AG10803 (cell line): ENCODE measurements at regions not wholly inside any gene's neighbourhood (a gene's known extent, or its start where the extent isn't known, plus 50 kb on each side); places are given as distances from the start of the nearest gene placed in this dataset.

Experiments used
- DNase-seq: peaks from one replicate; pipeline ENCODE4 v3.0.0; 2010; ENCODE audit warnings: low read depth
- H3K4me3 ChIP-seq: 2 replicates; pipeline ENCODE4 v1.5.1; 2011; ENCODE audit warnings: mild to moderate bottlenecking, low read length, control low read depth
- TF ChIP-seq, protein P1 (sequence below): conservative IDR thresholded peaks from 2 replicates; pipeline ENCODE4 v1.5.1; 2011; ENCODE audit warnings: mild to moderate bottlenecking, low read length, control low read depth, inconsistent platforms

DNA sequence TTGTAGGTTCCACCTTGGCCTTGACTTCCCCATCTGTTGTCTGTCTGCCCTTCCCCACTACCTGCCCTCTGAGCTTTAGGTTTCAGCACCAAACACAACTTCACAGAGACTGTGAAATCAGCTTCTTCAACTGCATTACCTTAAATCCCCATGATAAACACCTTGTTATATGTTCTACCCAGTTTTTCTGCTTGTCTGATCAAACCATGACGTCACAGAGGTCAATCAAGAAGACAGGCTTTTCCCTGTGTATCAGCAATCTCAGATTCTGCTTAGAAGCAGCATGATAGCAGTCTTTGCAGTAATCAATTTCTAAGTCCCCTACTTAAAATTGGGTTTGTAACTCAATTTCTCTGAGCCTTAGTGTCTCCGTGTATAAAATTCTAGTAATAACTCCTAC, 175.0 kb downstream of the PLK2 start:
- DNase-seq = no peak
- H3K4me3 ChIP-seq = no peak overlapping the region

GRCh38 chr5:58281189-58281588, 178.7 kb downstream of the PLK2 start:
- H3K4me3 ChIP-seq = no peak overlapping the region
- DNase-seq = no peak
- TF ChIP-seq, protein P1, sequence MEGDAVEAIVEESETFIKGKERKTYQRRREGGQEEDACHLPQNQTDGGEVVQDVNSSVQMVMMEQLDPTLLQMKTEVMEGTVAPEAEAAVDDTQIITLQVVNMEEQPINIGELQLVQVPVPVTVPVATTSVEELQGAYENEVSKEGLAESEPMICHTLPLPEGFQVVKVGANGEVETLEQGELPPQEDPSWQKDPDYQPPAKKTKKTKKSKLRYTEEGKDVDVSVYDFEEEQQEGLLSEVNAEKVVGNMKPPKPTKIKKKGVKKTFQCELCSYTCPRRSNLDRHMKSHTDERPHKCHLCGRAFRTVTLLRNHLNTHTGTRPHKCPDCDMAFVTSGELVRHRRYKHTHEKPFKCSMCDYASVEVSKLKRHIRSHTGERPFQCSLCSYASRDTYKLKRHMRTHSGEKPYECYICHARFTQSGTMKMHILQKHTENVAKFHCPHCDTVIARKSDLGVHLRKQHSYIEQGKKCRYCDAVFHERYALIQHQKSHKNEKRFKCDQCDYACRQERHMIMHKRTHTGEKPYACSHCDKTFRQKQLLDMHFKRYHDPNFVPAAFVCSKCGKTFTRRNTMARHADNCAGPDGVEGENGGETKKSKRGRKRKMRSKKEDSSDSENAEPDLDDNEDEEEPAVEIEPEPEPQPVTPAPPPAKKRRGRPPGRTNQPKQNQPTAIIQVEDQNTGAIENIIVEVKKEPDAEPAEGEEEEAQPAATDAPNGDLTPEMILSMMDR = no peak

More for the DNA sequence above, 175.0 kb downstream of the PLK2 start:
- TF ChIP-seq, protein P1 = no peak

GRCh38 chr5:58279259-58279658, 180.6 kb downstream of the PLK2 start:
- TF ChIP-seq, protein P1 = no peak

GRCh38 chr5:58276431-58276830, 183.5 kb downstream of the PLK2 start:
- TF ChIP-seq, protein P1 = no peak
- H3K4me3 ChIP-seq = no peak overlapping the region

More at GRCh38 chr5:58279259-58279658, 180.6 kb downstream of the PLK2 start:
- no peak overlapping the region for H3K4me3 ChIP-seq
- DNase-seq = no peak

GRCh38 chr5:58275516-58275915, 184.4 kb downstream of the PLK2 start:
- TF ChIP-seq, protein P1 = no peak
- no peak overlapping the region for H3K4me3 ChIP-seq
- no peak for DNase-seq

More at GRCh38 chr5:58276431-58276830, 183.5 kb downstream of the PLK2 start:
- DNase-seq = no peak

GRCh38 chr5:58274191-58274590, 185.7 kb downstream of the PLK2 start:
- H3K4me3 ChIP-seq = no peak overlapping the region
- TF ChIP-seq, protein P1 = no peak
- DNase-seq = no peak

DNA sequence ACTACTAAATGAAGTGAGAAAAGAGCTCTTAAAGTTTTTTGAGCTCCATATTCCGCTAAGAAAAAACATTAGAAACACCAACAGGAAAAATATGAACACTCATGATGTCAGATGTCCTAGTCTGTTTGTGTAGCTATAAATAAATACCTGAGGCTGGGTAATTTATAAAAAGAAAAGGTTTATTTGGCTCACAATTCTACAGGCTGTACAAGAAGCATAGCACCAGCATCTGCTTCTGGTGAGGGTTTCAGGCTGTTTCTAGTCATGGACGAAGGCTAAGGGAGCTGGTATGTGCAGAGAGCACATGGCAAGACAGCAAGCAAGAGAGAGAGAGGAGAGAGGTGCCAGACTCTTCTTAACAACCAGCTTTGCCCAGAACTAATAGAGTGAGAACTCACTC, 186.2 kb downstream of the PLK2 start:
- DNase-seq = no peak
- no peak overlapping the region for H3K4me3 ChIP-seq
- TF ChIP-seq, protein P1 = no peak
